HG02884 (cell line): ENCODE measurements at regions not wholly inside any gene's neighbourhood (a gene's known extent, or its start where the extent isn't known, plus 50 kb on each side); places are given as distances from the start of the nearest gene placed in this dataset.
A peak's percentile ranks its signal among the peaks of the same experiment; 100 is the strongest.

ENCODE experiments used
- ATAC-seq: cut with Tn5 transposase; IDR thresholded peaks from one replicate; pipeline ENCODE4 v1.9.1; 2021; ENCODE audit warnings: mild to moderate bottlenecking, moderate library complexity; ENCODE audit not compliant: unreplicated experiment

DNA sequence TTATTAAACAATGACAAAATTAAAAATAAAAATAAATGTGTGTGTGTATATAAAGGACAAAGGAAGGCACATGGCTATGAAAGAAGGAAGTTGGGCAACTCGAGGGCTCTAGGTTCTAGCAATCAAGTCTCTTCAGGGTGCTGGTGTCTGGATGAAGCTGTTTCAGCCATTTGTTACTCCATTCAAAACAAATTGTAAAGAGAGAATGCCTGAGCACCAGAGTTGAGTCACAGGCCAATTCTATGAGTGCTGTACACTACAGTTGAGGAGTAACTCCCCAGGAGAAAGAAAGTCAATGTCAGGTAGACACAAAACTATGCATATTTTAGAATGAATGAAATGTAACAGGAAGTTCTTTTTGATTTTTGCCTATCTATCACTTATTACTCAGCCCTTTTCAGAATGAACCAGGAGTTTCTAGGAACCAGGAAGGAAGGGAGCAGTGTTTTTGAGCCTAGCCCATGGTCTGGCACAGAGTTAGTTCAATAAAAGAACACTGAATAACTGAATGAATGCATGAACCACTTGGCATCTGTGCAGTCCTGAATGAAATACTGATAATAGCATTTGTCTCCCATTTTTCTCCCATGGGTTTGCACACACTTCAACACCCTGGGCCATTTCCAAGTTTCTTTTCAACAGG, 151.7 kb upstream of the CPEB2 start:
- no peak for ATAC-seq

DNA sequence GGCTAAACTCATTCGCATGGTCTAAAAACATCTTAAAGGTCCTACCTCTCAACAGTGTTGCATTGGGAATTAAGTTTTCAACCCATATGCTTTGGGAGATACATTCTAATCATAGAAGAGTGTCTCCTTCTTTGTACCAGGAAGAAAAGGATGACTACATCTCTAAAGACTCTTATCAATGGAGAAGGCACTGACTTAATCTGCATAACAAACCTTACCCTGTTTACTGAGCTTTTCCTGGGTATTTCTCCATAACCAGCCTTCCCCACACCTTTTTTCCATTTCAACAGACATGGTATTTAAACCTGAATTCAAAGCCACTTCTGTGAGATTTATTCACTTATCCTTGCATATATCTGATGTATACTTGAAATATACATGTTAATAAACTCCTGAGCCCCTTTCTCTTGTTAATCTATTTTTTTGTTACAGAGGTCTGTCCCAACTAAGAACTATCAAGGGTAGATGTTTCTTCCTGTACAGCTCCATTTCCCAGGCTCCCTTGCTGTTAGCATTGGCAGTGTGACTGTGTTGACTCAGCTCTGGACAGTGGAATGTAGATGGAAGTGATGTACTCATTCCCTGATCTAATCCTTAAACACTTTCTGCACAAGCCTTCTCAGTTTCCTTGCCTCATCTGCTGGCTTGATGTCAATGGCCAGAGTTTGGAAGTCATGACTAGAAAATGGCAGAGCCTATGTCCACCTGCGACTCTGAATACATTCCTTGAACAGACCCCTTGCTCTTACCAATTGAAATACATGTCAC, 148.9 kb upstream of the CPEB2 start:
- no peak for ATAC-seq

DNA sequence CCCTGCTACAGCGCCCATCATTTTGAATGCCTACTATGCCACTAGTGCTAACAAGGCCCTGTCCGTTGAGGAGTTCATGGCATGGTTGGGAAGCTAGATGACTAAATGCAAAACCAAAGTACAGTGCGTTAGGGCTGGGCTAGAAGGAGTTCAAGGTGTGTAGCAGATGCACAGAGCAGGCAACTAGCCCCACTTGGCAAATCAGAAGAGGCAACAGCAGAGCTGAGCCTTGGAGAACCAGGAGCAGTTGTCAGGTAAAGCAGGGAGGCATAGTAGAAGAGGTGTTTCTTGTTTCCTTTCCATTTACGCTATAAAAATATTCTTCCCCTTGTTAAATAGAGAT, 146.6 kb upstream of the CPEB2 start:
- no peak for ATAC-seq

DNA sequence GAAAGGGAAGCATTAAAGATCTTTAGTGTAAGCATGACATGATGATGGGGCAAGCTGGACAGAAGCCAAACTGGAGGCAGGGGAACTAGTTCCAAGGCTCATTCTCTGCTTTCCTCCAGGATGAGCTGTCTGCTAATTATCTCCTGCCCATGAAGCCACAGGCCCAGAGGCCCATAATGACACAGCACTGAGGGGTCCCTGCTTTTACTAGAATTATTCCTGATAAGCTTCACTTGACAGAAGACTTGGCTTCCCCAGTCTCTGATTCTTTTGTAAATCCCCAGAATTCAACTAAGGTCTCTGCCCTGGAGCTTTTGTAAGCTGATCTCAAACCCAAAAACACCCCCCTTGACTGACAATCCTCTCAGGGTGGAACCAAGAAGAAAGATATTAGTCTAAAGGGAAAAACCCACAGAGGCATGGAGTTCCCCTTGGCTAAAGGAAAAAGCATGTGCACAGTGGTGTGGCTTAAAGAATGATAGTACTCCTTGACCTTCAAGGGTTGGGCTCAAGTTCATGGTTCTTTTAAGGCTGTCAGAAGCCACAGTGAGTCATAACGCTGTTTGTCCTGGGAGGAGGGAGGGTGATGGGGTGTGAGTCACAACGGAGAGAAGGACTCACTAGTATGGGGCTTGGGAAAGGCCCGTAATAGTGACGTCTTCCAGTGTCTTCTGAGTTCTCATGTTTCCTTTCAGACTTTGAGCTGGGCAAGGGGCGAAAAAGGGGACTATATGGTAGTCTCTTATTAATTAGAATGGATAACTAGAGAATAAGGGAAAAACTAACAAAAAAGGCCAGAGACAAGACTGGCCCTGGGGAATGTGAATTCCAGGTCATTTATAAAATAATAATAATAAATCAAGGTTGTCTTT, 146.0 kb upstream of the CPEB2 start:
- ATAC-seq: peak; percentile 98

DNA sequence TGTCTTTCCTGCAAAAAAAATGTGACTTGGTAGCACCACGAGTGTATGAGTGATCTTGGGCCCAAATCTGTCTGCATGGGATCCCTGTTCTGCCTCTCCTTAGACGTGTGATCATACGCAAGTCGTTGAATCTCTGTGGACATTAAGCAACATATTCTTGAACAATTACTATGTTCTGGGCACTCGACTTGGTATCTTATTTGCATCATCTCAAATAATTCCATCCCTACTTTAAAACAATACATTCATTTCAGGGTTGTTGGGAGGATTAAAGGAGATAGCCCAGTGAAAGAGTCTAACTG, 145.4 kb upstream of the CPEB2 start:
- ATAC-seq: no peak

DNA sequence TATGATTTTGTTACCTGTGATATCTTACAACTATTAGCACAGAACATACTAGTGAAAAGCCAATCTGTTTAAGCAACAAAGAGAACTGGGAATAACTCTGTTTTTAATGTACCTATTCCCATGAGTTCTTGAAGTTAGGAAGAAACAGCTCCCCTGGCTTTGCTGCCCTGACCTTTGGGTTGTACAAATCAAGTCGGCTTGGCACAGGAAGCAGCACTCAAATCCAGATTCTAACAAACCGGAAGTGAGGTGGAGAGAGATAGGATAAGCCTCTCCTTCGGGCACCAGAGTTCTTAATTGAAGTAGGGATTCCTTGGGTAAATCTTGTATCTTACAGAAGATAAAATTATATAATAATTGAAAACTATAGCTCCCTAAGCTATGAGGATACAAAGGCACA, 144.8 kb upstream of the CPEB2 start:
- ATAC-seq: no peak

DNA sequence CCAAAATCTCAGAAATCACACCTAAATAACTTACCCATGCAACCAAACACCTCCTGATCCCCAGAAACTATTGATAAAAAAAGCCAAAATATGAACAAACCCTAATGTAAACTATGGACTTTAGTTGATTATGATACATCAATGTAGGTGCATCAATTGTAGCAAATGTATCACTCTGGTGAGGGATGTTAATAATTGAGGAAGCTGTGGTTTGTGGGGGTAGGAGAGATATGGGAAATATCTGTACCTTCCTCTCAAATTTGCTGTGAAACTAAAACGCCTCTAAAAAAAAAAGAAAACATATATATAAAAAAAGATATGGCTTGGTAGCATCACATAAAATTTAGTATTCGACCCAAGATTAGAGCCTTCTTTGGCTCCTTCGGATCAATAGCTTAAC, 144.3 kb upstream of the CPEB2 start:
- ATAC-seq: no peak

DNA sequence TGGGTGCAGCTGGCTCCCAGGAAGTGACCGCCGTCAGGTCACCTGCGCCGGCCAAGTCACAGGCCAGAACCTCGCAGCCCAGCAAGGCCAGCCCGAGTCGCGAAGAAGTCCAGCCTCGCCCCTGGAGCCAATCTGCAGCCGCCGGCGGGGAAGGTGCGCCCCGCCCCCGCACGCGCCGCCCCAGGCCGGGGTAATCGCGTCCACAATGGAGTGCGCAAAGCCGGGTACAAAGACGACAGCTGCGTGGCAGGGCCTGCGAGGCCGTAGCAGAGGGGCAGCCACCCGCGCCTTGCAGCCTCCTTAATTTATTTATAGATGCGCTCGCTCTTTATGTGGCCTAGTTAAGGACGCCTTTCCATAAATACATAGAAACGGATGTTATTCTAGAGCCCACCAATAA, 139.4 kb upstream of the CPEB2 start:
- ATAC-seq: no peak

DNA sequence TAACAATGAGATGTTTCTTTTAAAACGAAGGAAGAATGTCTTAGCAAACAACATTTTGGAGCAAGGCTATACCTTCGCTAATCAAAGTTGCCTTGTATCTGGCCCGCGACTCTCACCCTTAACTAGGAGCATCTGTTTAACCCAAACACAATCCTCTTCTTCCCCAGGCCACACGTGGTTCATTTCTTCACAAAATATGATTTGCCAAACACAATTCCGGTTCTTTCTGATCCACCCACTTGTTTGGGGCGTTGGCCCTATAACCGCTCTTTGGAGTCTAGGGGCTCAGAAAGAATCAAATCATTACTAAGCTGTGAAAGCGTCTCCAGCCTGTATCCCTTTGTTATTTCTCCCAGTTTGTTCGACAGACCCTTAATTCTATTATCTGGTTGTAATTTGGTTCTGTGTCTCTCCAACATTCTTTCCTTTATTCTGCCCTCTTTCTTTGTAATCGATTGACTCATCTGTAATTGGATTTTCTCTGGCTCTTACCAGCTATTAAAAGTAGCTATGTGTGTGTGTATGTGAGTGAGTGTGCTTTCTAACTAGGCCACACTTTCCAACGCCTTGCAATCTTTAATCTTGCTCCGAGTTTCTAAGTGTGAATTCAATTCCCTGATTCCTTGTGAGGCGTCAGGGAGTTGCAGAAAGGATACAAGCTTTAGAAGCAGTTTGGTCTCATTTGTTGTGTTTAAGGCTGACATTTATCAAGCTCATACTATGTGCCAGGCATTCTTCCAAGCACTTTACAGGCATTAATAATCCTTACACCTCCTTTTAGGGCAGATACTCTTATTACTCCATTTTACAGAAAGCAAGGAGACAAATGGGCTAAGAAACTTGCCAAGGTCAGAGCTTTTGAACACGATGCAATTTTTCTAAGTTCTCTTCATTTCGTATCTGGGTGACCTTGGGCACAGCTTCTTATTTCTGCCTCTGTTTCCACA, 138.6 kb upstream of the CPEB2 start:
- no peak for ATAC-seq

DNA sequence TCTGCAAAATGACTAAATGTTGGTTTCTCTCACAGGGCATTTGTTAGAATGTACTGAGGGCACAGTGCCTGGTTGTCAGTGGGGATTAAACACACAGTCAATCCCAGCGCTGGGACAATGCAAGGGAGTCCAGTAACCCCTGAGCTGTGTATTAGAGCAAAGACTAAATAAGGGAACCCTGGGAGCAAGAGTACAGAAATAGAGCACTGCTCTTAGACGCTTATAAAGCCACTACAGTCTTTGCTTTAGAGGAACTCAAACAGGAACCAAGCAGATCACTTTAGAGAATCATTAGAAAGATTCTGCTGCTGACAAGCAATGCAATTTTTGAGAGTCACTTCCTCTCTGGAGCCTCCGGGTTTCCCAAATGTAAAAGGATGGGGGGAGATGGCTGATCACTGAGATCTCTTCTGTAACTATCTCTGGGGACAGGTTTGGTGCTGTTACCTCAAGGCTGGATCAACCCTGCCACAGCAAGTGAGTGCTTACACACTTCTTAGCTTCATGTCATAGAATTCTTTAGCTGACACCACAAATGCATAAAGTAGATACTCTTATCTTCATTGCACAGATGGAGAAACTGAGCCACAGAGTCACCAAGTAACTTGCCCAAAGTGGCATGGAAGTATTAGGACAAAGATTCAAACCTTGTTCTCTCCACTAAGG, 137.8 kb upstream of the CPEB2 start:
- ATAC-seq: no peak

DNA sequence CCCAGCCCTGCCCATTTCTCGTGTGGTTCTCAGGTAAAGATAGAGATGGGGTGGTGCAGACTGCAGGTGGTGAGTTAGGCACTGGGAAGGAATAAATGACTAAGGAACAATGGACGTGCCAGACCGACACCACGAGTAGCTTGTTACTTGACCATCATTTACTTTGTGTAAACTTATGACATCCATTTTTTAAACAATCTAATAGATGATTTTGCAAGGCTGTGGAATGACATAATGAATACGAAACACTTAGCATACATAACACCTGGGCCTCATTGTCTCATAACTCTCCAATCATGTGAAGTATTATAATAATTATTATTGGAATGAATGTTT, 137.3 kb upstream of the CPEB2 start:
- no peak for ATAC-seq

DNA sequence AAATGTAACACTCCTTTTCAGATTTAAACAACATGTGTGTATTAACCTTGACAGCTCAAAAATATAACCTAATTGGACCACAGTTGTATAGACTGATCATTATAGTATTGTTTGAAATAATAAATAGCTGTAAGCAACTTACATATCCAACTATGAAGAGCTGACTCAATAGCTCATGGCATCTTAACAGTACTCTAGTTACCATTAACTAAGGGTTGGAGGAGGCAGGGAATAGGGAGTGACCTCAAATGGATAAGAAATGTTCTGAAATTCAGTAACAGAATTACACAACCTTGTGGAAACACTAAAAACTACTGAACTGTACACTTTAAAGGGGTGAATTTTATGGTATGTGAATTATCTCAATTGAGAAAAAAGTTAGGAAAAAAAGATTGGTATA, 136.5 kb upstream of the CPEB2 start:
- ATAC-seq: no peak

DNA sequence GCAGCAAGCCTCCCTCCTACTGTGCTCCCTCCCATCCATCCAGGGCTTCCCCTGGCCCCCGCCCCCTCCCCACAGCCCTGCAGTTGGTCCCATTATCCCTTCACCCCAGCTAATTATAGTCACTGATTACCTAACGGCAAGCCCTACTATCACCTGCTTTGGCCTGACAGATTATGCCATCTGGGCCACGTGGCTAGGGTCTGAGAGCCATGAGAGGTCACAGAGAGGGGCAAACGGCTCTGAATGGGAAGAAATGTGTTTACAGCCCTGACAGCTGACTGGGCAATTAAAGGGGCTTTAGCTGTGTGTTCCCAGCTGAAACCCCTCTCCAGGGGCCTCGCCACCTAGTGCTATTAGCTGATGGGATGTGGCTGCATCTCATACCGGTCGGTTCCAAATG, 134.4 kb upstream of the CPEB2 start:
- no peak for ATAC-seq

DNA sequence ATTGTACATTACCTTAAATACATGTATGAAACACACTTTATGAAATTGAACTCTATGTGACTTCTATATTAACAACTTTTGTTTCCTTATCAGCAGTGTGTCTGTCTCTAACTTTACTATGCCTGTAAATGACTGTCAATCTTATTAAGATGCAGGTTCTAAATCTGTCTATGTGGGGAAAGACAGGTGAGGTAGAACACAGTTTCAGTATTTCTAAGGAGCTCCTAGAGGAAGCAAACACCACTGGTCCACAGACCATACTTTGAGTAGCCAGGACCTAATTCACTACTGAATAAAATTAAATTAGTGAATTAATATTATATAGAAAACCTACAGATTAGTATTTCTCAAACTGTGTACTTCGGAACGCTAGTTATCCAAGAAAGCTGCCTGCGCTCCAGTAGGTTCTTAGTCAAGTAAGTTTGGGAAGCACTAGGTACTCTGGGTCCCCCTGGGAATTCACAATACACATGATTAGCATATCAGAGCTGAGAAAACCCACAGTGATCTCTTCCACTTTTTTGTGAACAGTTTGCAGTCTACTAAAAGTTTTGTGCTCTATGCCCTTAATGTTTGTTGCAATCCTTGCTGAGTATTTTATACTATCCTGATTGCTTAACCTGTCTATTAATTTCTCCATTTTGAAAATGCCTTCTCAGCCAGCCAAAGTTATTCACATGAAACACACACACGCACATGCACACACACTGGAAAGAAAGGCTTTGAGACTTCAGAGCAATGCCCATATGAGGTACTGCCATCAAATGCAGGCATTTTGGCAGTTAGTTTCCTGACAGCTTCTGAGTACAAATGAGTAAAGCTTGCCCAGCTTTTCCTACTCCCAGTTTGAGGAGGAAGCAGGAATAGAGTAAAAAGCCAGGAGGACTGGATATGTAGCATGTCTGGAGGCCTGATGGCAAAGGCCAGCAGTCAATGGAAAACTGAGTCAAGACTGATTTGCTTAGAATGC, 133.6 kb upstream of the CPEB2 start:
- peak; percentile 45 for ATAC-seq

DNA sequence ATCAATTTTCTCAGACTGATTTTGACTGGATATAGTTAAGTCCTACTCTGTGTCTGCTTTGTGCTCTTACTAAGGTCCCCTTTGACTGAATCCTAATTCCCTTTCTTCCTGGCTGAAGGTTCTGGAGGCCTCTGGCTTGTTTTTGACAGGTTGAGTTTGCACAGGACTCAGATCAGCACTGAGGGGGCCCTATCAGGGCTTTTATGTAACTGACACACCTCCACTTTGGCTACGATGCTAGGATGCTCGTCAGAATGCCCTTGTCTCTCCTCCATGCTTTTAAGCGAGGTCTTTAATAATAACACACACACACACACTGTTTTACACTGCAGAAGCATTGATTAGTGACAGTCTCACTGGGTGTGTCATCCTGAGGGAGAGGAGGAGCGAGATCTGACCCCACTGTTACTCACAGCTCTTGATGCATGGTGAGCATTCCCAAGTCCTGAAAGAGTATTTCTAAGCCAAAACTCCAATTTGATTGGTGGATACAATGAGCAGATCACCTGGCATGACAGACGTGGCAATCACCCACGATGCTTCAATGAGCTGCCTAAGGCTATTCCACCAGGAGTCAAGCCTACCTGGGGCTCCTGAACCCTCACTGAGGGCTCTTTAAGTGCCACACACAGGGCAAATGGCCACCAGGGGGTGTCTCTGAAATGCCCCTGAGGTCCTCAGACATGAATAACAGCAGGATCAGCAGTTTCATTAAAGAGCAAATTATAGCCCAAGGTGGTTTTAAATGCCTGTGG, 130.4 kb upstream of the CPEB2 start:
- ATAC-seq: no peak

DNA sequence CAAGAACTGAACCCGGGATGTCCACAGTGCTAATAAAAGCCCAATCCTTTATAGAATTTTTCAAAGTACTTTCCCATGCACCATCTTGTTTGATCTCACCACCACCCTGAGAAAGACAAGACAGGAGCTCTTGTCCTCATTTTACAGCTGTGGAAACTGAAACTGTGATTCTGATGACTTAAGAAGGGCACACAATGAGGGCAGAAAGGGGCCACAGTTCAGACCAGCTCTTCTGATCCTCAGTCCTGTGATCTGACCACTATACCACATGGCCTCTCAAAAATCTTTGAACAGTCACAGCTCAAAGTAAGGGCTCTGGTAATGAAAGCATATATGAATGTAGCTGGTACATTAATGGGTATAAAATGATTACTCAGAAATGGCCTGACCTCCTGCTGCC, 127.3 kb upstream of the CPEB2 start:
- no peak for ATAC-seq

DNA sequence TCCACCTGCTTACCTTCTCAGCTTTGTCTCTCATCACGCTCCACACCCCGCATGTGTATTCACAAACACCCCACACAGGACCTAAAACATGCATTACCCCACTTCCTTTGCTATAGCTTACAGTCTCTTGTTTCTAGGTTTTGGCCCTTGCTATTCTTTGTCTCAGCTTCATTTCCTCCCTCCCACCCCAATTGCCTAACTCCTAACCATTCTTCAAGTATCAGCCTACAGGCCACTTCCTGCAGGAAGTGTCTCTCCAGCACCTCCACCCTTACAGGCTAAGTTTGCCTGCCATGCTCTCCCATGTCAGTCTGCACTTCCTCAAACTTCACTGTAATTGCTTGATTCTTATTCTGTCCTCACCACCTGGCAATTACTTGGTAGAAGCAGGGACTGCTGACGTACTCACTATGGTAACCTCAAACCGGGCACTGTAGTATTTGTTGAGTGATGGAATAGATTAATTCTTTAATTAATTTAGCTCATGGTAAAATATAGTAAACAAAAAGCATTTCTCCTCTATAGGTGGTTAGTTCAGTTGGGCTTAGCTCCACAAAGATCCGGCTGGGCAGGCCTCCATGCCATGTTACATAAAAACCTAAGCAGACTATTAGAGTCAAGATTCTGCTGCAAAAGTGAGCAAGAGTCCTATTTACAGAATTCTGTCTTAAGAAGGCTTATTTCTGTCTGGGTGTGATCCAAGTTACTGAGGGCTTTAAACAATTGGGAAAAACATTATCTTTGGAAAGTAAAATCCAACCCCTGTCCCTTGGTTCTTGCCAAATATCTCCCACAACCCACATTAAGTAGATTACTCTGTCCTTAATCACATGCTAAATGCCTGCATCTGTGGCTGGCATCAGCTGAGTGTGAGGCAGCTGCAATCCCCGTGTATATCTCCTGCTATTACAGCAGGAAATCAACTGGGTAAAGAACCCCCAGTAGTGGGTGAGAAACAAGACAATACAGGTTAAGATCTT, 124.7 kb upstream of the CPEB2 start:
- peak; percentile 40 for ATAC-seq

DNA sequence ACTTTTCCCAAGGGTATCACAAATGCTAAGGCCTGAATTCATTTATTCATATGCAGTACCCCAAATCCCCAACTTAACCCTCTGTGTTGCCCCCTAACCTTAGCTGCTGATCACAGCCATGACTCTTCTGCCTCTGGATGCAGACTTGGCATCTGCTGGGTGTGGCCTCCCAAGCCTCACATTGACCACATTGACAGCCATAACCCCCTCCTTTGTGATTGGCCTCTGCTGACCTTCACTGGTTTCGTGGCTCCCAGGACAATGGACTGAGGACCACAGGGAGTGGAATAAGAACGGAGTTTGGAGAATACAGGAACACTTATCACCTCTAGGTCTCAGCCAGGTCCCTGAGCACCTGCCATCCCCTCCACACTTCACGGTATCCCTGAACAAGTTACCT, 123.6 kb upstream of the CPEB2 start:
- no peak for ATAC-seq
